SIG-M5 treated with dmso at 0.1 percent for 504 hours (cell line): ENCODE measurements at regions not wholly inside any gene's neighbourhood (a gene's known extent, or its start where the extent isn't known, plus 50 kb on each side); places are given as distances from the start of the nearest gene placed in this dataset.
"Not testable (repeated sequence)": the region's sequence is repeated elsewhere in the genome, so short reads cannot be mapped to it uniquely, and the experiment has no call there.

Source experiments
- DNase-seq: peaks from one replicate; lab custom pipeline; 2025; ENCODE audit not compliant: unreplicated experiment; lab: John Stamatoyannopoulos, UW

DNA sequence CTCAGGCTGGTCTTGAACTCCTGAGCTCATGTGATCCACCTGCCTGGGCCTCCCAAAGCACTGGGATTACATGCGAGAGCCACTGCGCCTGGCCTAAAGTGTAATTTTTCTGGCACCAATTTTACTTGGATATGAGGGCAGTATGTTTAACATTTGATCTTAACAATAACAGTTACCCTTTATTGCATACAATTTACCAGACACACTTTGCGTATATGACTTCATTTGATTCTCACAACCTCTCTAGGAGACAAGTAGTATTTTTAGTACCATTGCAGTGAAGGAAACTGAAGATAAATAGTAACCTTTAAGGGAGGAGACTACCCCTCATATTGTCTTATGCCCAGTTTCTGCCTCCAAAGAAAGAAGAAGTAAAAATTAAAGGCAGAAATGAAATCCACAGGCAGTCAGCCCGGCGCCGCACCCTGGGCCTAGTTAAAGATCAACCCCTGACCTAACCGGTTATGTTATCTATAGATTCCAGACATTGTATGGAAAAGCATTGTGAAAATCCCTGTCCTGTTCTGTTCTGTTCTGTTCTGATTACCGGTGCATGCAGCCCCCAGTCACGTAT is 54.0 kb downstream of the CYP26A1 start:
- not testable (repeated sequence) for DNase-seq

DNA sequence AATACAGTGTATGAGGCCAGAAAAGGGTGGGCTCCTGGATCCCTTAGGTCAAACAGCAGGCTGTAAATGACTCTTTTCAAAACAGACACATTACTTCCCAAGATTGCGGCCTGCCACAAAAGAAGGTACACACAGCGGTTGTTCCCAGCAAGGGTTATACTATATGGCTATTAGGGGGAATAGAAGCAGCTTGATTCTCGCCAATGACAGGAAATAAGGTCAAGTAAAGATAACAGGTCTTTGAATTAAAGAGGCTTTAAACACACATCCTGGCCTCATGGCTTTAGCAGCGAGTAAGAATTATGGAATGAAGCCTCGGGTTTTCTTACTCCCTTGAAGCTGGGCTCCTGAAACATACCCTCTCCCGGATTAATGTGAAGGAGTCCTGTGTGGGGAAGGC is 58.3 kb downstream of the CYP26A1 start:
- no peak for DNase-seq

DNA sequence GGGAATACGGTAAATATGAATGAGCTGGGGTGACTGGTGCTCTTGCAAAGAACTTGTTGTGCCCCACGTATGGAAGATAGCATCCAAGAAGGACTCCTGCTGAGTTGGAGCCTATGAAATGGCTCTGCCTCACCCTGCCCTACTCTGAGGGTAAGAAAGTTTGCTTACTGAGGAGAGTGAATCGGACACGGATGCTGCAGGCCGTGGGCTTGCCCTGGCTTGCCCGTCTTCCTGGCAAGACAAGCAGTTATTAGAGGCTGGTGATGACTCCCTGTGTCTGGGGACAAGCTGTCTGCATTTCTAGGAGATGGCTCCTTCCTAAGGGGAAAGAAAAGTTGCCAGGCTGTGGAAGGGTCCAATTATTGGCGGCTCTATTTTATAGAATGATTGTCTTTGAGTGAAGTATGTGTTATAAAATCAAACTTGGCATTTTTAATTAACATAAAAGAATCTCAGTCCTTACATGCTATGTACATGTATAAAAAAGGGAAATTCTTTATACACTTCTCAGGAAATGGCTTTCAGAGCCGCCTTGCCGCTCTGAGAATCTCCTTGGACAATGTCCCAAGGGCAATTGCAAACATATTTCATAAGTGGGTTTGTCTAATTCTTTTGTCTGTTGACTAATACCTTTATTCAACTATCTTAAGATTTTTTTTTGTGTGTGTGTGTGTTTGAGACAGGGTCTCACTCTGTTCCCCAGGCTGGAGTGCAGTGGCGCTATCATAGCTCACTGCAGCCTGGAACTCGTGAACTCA is 64.6 kb downstream of the CYP26A1 start:
- no peak for DNase-seq

DNA sequence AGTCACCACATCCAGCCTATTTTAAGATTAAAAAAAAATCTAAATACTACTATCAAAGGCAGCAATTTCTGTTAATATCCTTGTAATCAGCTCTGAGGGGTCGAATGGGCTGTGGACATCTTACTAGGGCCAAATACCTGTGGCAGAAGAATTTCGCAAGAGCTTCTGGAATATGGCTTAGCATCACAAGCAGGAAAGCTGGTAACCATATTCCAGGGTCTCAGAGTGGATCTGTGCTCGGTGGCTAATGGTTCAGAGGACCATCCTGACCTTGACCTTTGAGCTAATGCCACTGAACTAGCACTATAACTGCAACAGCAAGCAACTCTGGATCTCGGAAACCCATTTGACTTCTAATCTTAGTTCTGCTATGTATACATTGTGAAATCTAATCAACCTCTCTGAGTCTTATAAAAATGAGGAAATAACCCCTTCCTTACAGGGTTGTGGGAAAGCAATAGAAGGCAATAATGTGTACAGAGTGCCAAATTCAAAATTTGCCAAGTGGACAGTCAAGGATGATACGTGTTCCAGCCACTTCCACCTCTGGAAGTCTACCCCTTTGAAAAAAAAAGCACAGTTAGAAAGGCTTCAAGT is 65.5 kb downstream of the CYP26A1 start:
- peak; percentile 56 for DNase-seq

DNA sequence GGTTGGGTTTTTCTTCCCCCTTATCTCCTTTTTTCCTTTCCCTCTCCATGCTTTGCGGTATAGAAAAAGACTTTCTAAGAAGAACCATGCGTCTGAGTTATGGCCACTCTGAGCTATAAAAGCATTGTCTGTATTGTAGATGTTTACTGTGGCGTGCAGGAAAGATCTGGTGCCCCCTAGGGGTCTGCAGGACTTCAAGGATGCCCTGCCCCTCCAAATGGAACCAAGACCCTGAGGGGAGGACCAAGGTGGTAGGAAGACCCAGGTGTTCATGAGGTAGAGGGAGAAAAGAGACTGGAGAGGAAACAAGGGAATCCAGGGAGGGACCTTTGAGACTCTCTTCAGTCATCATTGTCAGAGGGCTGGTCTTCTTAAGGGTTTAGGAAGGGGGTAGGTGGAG is 68.8 kb downstream of the CYP26A1 start:
- no peak for DNase-seq

DNA sequence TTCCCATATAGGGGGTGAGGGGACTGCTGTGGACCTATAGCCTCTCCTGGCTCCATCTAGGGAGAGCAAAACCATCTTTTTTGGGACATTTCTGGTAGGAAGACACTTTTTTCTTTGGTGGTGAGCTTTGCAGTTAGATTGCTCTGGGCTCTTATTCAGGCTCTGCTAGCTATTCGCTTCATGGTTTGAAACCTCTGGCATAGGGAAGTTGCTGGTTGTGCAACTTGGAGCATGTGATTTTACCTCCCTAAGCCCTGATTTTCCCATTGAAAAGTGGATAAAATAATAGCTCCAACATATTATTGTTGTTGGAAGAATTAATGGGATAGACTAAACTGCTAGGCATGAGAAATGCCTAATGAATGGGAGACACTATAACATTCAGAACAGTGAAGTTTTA is 69.6 kb downstream of the CYP26A1 start:
- DNase-seq, result no peak

DNA sequence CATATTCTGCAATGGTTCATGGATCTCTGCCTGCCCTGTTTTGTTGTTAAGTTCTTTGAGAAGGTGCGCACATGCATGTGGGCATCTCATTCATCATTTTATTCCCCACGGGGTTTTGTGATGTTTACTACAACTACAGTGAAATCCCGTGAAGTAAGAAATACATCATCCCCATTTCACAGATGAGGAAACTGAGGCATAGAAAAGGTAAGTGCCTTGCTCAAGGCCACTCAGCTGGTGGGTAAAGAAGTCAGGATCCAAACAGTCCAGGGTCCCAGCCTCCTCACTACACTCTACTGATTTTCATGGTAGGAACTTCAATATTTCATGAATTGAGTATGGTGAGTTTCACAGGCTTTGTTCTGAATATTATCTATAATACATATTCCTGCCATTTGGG is 72.6 kb downstream of the CYP26A1 start:
- DNase-seq, result no peak

DNA sequence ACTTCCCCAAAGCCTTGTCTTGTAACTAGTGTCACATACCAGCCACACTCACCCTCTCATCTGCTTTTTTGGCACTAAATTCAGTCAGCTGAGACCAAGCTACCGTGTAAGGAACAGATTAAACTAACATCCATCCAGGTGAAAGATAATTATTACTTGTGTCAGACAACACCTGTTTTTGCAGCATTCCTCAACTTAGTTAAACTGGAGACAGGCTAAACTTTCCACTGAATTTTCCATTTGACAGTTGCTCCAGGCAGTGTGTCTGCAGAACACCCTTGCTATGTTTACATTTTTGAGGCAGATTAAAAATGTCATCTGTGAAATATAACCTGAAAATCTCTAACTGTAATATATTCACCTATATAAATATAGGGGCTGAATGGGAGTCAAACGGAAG is 73.6 kb downstream of the CYP26A1 start:
- DNase-seq, result no peak

DNA sequence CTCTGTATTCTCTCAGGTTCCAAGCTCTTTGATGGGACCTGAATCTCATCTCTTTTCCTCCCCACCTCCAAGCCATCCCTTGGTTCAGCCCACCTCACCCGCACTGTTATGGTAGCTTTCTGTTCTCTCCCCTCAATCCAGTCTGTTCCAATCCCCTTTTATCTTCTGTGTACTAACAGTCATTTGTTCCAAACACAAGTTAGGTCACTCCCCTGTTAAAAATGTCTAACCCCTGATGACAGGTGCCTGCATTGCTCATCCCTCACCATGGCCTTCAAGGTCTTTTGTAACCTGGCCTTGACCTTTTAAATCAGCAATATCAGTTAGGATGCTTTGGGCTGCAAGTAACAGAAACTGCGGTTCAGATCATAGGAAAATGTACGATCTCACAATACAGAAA is 74.8 kb downstream of the CYP26A1 start:
- no peak for DNase-seq

DNA sequence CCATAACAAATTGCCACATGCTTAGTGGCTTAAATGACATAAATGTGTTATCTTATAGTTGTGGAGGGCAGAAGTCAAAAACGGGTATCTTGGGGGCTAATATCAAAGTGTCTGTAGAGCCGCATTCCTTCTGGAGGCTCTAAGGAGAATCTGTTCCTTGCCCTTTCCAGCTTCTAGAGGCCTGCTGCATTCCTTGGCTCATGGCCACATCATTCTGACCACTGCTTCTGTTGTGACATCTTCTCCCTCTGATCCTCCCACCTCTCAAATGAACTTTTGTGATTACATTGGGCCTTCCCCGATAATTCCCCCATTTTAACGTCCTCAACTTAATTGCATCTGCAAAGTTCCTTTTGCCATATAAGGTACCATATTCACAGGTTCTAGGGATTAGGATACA is 76.1 kb downstream of the CYP26A1 start:
- DNase-seq, result no peak

DNA sequence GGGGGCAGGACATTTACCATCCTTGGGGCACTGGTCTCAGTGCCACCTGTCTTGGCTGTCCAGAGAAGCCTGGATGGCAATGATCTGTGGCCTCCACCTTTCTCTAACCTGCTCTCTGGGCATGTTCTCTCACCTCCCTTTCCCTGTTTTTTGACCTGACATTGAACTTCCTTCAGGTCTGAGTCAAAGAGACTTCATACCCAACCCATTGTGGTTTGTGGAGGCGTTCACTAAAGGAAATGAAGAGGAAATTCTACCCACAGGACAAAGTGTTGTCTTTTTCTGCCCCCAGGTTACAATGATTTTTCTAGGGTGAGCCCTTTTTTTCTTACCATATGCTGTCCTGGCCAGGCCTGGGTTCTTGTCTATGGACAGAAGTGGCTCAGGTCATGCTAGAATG is 76.6 kb downstream of the CYP26A1 start:
- DNase-seq, result no peak

DNA sequence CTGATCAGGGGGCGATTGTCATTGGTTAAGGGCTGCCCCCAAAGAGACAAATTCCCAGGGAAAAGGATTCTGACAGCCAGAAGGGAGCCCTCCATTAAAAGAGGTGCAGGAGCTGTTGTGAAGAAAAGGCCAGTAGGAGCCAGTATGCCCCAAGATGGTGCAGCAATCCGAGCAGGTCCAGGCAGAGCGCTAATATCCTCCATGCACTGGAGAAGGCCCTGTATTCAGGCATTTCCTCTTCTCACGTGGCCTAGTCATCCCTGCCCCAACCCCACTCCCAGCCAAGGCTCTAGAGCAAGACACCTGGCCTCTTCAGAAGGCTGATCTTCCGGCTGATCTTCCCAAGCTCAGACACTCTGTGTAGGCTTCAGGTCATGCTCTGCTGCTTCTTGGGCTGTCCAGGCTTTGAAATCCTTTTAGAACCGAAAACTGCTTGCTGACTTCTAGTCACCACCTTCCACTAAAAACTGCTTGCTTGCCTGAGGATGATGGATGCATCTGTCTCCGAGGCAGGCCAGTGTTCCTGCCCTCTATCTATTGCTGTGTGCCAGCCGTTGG is 77.4 kb downstream of the CYP26A1 start:
- no peak for DNase-seq

DNA sequence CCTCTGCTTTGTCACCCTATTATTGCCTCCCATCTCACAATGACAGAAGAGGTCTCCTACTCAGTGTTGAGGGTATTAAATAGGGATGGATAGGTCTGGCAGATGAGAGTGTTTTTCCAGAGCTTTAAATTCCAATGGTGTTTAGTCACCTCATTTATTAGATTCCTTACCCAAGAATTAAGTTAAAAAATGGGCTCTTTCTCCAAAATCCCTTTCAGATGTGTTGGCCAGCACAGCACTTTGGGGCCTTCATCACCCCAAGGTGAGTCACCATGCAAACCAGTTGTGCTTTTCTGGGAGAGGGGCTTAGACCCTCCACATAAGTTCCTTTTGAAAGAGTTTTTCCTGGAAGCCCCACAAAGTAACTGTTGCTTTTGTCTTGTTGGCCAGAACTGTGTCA is 78.4 kb downstream of the CYP26A1 start:
- no peak for DNase-seq

DNA sequence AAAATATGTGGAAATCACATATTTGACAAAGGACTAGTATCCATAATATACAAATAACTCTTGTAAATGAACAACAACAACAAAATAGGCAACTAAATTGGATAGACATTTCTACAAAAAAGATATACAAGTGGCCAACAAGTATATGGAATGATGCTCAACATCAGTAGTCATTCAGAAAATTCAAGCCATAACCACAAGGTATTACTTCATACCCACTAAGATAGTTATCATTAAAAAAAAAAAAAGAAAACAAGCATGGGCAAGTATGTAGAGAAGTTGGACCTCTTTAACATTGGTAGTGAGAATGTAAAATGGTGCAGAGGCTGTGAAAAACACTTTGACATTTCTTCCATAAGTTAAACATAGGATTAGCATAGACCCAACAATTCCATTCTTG is 80.8 kb downstream of the CYP26A1 start:
- DNase-seq, result no peak

DNA sequence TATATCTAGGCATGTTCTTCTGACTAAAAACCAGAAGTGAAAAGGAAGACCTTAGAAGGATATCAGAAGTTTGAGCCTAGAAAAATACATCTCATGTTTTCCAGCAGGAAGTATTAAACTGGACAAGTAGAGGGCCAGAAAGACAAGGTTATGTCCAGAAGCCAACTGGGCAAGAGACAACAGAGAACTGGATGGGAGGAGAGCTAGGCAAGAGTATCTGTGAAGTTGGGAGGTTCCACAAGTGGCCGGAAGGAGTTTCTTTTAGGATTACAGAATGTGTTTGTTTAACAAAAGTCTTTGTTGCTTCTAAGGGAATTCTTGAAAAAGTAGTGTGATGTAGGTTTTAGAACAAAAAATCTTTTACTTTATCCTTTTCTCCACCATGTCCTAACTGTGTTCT is 86.4 kb downstream of the CYP26A1 start:
- no peak for DNase-seq

DNA sequence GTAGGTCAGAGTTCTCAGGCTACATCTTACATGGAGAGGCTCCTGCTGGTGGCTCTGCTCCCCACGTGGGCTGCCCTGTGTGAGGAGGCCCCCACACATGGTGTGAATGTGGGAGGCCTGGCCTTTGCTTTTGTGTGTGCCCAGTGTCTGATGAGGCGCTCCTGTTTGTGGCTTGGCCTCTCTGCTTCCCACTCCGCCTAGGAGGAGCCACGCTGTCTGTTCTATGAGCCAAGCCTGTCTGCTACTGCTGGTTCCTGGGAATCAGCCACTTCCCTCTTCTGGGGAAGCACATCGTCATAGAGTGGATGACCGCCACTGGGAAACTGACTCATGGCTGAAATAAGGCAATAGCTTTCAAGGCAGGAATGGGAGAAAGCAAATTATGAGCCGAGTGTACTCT is 87.1 kb downstream of the CYP26A1 start:
- DNase-seq, result no peak

DNA sequence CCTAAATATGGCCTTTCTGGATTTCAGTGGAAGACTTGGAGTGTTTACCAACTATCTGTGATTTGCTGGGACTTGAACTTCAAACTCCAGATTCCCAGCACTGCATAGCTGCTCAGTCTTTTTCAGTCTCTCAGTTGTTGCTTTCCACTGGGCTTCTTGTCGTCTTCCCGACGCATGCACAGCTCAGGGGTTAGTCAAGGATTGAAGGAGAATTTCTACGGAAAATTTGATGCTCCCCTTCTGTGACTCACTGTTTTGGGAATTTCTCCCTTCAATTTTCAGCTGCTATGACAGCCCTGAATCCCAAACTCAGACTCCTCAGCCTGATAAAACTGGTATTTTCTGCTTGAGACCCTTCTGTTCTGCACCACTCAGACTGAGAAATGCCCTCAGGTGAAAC is 91.7 kb downstream of the CYP26A1 start:
- no peak for DNase-seq

DNA sequence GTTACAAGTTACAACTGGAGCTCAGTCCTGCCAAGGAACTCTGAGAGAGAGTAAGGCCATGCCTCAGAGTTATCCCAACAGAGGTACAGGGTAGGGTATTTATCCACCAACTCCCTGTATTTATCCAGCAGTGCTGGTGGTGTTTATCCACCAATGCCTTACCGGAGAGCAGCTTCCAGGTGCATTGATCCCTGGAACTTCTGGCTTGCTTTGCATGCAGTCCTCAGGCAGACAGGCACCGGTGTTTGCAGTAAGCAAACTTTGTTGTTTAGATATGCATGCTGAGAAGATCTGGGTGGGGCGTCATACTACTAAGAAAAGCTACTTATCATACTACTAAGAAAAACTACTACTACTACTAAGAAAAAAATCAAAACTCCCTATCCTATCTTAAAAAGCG is 92.4 kb downstream of the CYP26A1 start:
- DNase-seq, result no peak

DNA sequence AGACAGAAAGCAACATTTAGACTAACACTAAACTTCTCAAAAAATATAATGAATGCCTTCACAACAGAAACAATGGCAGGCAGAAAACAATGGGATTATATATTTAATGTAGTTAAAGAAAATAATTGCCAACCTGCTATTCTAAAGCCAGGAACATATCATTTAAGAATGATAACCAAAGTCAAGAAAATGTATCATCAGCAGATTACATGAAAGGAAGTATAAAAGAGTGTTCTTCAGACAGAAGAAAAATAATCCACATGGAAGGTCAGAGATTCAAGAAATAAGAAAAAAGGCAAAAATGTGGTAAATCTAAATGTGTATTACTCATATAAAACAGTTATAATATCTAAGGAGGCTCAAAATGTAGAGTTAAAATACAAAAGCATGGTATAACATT is 98.1 kb downstream of the CYP26A1 start:
- DNase-seq, result no peak

DNA sequence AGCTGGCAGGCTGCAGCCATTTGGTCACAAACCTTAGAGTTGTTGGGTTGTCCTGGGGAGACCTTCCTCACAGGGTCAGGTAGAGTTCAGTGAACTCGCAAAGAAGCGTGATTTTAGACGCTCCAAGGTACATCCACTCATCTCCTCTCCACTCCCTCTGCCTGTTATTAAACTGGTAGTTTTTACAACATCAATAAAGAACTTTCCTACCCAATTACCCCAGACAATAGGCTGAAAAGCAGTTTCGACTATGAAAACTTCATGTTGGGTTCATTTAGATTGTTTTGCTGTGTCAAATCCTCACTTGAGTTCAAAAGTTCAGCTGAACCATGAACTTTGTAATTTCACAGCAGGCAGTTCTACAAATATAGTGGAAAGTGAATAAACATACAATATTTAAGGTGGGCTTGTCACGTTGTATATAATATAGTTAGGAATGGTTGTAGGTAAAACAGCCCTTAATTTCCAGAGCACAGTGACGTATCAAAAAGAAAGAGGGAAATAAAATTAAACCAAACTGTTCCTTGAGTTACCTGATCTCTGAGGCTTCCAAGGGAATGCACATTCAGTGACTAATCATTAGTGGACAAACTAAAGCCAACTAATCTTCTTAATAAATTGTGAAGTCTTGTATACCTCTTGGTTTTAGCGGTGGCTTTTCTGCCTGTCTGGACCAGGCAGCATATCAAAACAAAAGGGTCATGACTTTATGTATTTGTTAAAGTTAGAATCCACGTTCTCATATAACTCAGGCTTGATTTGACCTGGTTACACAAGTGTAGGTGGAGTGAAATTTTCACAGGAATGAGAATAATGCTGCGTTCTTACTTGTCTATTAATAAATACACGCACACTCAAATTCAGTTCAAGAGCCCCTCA is 100.5 kb downstream of the CYP26A1 start:
- DNase-seq, result no peak

DNA sequence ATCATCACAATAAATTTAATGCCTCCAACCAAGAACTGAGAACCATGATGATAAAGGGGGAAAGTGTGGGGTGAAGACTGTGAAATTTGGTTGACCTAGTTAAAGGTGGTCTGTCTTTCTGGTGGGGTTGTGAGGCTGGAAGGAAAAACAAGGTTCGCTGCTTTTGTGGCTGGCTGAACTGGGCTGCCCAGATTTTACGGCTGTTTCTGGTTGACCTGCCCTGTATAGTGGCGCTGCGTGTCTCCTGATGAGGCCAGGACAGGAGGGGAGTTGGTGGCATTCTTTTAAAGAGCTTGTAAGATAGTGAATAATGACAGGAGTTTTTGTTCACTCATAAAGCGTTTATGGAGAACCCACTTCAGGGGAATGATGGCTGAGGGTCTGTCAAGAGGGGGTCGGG is 101.8 kb downstream of the CYP26A1 start:
- DNase-seq, result no peak
